ENCODE measurements at regions not wholly inside any gene's neighbourhood (a gene's known extent, or its start where the extent isn't known, plus 50 kb on each side); places are given as distances from the start of the nearest gene placed in this dataset.

- TF ChIP-seq ZC3H10 (CRISPR knock-in tag; IDR thresholded peaks at IDR 0.05) (no peak), PPARA (CRISPR knock-in tag; IDR thresholded peaks at IDR 0.05; ENCODE audit: borderline replicate concordance) (no peak), OSR1 (CRISPR knock-in tag; IDR thresholded peaks at IDR 0.05) (no peak), BACH2 (CRISPR knock-in tag; IDR thresholded peaks at IDR 0.05; ENCODE audit: borderline replicate concordance) (no peak), CREB5 (CRISPR knock-in tag; IDR thresholded peaks at IDR 0.05; ENCODE audit: low read depth) (no peak), POU6F1 (CRISPR knock-in tag; IDR thresholded peaks at IDR 0.05; ENCODE audit: borderline replicate concordance, low read depth) (no peak), ZNF8 (CRISPR knock-in tag; IDR thresholded peaks at IDR 0.05) (no peak), TOX (CRISPR knock-in tag; IDR thresholded peaks at IDR 0.05; ENCODE audit: borderline replicate concordance) (no peak), SNAI2 (CRISPR knock-in tag; IDR thresholded peaks at IDR 0.05) (no peak), ZNF70 (CRISPR knock-in tag; IDR thresholded peaks at IDR 0.05) (no peak), CSDC2 (CRISPR knock-in tag; IDR thresholded peaks at IDR 0.05) (no peak), RARB (CRISPR knock-in tag; IDR thresholded peaks at IDR 0.05) (no peak)
- no peak for ATAC-seq
Observed at GRCh38 chr1:88118176-88118845, 565.8 kb upstream of the PKN2 start.

- no peak for ATAC-seq
- TF ChIP-seq TSHZ2 (CRISPR knock-in tag; IDR thresholded peaks at IDR 0.05) (no peak), ZNF70 (CRISPR knock-in tag; IDR thresholded peaks at IDR 0.05) (no peak), OSR1 (CRISPR knock-in tag; IDR thresholded peaks at IDR 0.05) (no peak), GLIS3 (CRISPR knock-in tag; IDR thresholded peaks at IDR 0.05) (no peak)
Observed at GRCh38 chr1:88124614-88125013, 559.5 kb upstream of the PKN2 start.

- no peak for TF ChIP-seq ISL1 (CRISPR knock-in tag; IDR thresholded peaks at IDR 0.05)
- TF ChIP-seq CSRNP3 (CRISPR knock-in tag; IDR thresholded peaks at IDR 0.05) = no peak
- TF ChIP-seq SNAI2 (CRISPR knock-in tag; IDR thresholded peaks at IDR 0.05) = no peak
- TF ChIP-seq ZNF565 (CRISPR knock-in tag; conservative IDR thresholded peaks at IDR 0.05; ENCODE audit: low read depth) = no peak
- TF ChIP-seq OSR1 (CRISPR knock-in tag; IDR thresholded peaks at IDR 0.05) = no peak
- TF ChIP-seq POU6F1 (CRISPR knock-in tag; IDR thresholded peaks at IDR 0.05; ENCODE audit: borderline replicate concordance, low read depth) = no peak
- TF ChIP-seq ESRRG (CRISPR knock-in tag; IDR thresholded peaks at IDR 0.05) = no peak
- no peak for TF ChIP-seq BACH2 (CRISPR knock-in tag; IDR thresholded peaks at IDR 0.05; ENCODE audit: borderline replicate concordance)
- no peak for TF ChIP-seq TOX (CRISPR knock-in tag; IDR thresholded peaks at IDR 0.05; ENCODE audit: borderline replicate concordance)
- no peak for TF ChIP-seq ARNTL (CRISPR knock-in tag; IDR thresholded peaks at IDR 0.05; ENCODE audit: borderline replicate concordance, low read depth)
- TF ChIP-seq ZNF70 (CRISPR knock-in tag; IDR thresholded peaks at IDR 0.05) = no peak
- no peak for ATAC-seq
Observed at GRCh38 chr1:88126467-88126866, 557.6 kb upstream of the PKN2 start.

- TF ChIP-seq CREB5 (CRISPR knock-in tag; IDR thresholded peaks at IDR 0.05; ENCODE audit: low read depth) (no peak), SNAI2 (CRISPR knock-in tag; IDR thresholded peaks at IDR 0.05) (no peak), ZNF8 (CRISPR knock-in tag; IDR thresholded peaks at IDR 0.05) (no peak), ESRRG (CRISPR knock-in tag; IDR thresholded peaks at IDR 0.05) (no peak), CSDC2 (CRISPR knock-in tag; IDR thresholded peaks at IDR 0.05) (no peak), TCF4 (CRISPR knock-in tag; IDR thresholded peaks at IDR 0.05; ENCODE audit: borderline replicate concordance) (no peak), ZNF70 (CRISPR knock-in tag; IDR thresholded peaks at IDR 0.05) (no peak), CSRNP3 (CRISPR knock-in tag; IDR thresholded peaks at IDR 0.05) (no peak)
- ATAC-seq = no peak
Observed at GRCh38 chr1:88133991-88134390, 550.1 kb upstream of the PKN2 start.
